ENCODE measurements at regions not wholly inside any gene's neighbourhood (a gene's known extent, or its start where the extent isn't known, plus 50 kb on each side); places are given as distances from the start of the nearest gene placed in this dataset.

DNA sequence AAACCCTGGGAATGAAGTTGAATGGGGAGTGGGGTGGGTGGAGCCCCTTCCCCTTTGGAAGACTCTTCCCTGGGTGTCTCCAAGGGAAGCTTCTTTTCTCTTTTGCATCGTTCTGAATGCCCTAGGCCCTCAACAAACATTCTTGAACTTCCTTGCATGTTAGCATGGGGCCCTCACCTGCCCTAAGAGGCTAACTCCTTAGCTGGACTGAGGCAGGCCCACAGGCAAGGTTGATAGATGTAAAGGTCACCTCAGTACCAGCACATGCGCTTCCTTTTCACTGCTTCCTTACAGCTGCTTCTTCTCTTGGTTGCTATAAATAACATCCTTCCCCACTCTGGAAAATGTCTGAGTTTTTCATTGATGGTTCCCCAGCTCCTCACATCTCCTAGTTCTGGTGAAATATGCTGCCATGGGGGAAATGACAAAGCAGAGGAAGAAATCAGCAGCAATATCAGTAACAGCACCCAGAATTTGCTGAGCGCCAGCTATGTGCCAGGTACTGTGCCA is 160.6 kb upstream of the FRMD6 start (continued):
- TF ChIP-seq JDP2 (CRISPR knock-in tag; IDR thresholded peaks at IDR 0.05; ENCODE audit: borderline replicate concordance) (no peak), ZNF879 (CRISPR knock-in tag; IDR thresholded peaks at IDR 0.05) (no peak), TBX3 (IDR thresholded peaks at IDR 0.05; ENCODE audit: borderline replicate concordance) (no peak)
- TF ChIP-seq, protein P1, sequence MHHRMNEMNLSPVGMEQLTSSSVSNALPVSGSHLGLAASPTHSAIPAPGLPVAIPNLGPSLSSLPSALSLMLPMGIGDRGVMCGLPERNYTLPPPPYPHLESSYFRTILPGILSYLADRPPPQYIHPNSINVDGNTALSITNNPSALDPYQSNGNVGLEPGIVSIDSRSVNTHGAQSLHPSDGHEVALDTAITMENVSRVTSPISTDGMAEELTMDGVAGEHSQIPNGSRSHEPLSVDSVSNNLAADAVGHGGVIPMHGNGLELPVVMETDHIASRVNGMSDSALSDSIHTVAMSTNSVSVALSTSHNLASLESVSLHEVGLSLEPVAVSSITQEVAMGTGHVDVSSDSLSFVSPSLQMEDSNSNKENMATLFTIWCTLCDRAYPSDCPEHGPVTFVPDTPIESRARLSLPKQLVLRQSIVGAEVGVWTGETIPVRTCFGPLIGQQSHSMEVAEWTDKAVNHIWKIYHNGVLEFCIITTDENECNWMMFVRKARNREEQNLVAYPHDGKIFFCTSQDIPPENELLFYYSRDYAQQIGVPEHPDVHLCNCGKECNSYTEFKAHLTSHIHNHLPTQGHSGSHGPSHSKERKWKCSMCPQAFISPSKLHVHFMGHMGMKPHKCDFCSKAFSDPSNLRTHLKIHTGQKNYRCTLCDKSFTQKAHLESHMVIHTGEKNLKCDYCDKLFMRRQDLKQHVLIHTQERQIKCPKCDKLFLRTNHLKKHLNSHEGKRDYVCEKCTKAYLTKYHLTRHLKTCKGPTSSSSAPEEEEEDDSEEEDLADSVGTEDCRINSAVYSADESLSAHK (CRISPR knock-in tag; IDR thresholded peaks at IDR 0.05; ENCODE audit: borderline replicate concordance), result no peak
- TF ChIP-seq, protein P2, sequence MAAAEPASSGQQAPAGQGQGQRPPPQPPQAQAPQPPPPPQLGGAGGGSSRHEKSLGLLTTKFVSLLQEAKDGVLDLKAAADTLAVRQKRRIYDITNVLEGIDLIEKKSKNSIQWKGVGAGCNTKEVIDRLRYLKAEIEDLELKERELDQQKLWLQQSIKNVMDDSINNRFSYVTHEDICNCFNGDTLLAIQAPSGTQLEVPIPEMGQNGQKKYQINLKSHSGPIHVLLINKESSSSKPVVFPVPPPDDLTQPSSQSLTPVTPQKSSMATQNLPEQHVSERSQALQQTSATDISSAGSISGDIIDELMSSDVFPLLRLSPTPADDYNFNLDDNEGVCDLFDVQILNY (CRISPR knock-in tag; conservative IDR thresholded peaks at IDR 0.05), result no peak
- TF ChIP-seq, protein P3, sequence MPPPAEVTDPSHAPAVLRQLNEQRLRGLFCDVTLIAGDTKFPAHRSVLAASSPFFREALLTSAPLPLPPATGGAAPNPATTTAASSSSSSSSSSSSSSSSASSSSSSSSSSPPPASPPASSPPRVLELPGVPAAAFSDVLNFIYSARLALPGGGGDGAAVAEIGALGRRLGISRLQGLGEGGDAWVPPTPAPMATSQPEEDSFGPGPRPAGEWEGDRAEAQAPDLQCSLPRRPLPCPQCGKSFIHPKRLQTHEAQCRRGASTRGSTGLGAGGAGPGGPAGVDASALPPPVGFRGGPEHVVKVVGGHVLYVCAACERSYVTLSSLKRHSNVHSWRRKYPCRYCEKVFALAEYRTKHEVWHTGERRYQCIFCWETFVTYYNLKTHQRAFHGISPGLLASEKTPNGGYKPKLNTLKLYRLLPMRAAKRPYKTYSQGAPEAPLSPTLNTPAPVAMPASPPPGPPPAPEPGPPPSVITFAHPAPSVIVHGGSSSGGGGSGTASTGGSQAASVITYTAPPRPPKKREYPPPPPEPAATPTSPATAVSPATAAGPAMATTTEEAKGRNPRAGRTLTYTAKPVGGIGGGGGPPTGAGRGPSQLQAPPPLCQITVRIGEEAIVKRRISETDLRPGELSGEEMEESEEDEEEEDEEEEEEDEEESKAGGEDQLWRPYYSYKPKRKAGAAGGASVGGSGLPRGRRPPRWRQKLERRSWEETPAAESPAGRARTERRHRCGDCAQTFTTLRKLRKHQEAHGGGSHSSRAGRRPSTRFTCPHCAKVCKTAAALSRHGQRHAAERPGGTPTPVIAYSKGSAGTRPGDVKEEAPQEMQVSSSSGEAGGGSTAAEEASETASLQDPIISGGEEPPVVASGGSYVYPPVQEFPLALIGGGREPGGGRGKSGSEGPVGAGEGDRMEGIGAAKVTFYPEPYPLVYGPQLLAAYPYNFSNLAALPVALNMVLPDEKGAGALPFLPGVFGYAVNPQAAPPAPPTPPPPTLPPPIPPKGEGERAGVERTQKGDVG (CRISPR knock-in tag; IDR thresholded peaks at IDR 0.05; ENCODE audit: borderline replicate concordance), result no peak
- TF ChIP-seq, protein P4, sequence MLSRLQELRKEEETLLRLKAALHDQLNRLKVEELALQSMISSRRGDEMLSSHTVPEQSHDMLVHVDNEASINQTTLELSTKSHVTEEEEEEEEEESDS (CRISPR knock-in tag; IDR thresholded peaks at IDR 0.05; ENCODE audit: borderline replicate concordance), result no peak

All from HepG2 (cell line).